Endothelial cell of umbilical vein (primary cell): ENCODE measurements at regions not wholly inside any gene's neighbourhood (a gene's known extent, or its start where the extent isn't known, plus 50 kb on each side); places are given as distances from the start of the nearest gene placed in this dataset.

Experiments used
- BruUV-seq: library from RNA; stranded (reverse); fragments of 400-500 nt; replicated peaks from 2 replicates; lab custom pipeline; 2021; lab: Mats Ljungman, UMichigan
- CTCF ChIA-PET: fragments of 300-600, 350-600 bp; sonication (Branson Sonifier 250); formaldehyde crosslinking; loops from one replicate; lab custom pipeline; 2021; ENCODE audit warnings: antibody characterized with exemption, inconsistent platforms; lab: Charles Lee
- POLR2A ChIA-PET: fragments of 300-600, 350-600 bp; sonication (Branson Sonifier 250); formaldehyde crosslinking; loops from one replicate; lab custom pipeline; 2021; ENCODE audit warnings: antibody characterized with exemption, inconsistent platforms; lab: Charles Lee
- DNase-seq: peaks from one replicate; pipeline ENCODE4 v3.0.0-alpha.2; 2011; ENCODE audit warnings: low read depth, low spot score
- FAIRE-seq: peaks from 2 replicates; lab custom pipeline; 2011; peaks lifted over from hg19 to GRCh38; lab: Jason Lieb, UNC
- H2AFZ ChIP-seq: 2 replicates; pipeline ENCODE4 v1.6.0; 2012; ENCODE audit warnings: low read depth, low read length, control low read depth, inconsistent platforms
- H3K27ac ChIP-seq: 2 replicates; pipeline ENCODE4 v1.5.1; 2011; ENCODE audit warnings: low read depth, mild to moderate bottlenecking, control low read depth, low read length, moderate library complexity; ENCODE audit not compliant: insufficient read depth
- H3K27me3 ChIP-seq, 2 experiments: 2 replicates each; pipeline versions ENCODE4 v1.6.0 to v1.6.1; 2011; ENCODE audit warnings: low read length in 2 of 2, mixed read lengths in 1 of 2; ENCODE audit not compliant: control insufficient read depth in 2 of 2, insufficient read depth in 2 of 2
- H3K36me3 ChIP-seq, 2 experiments: 2 replicates in 1 of 2; 3 replicates in 1 of 2; pipeline ENCODE4 v1.5.1; 2011; ENCODE audit warnings: low read length in 2 of 2, mild to moderate bottlenecking in 1 of 2, moderate library complexity in 1 of 2; ENCODE audit not compliant: control insufficient read depth in 2 of 2, insufficient read depth in 2 of 2; ENCODE audit errors: extremely low read depth in 1 of 2
- H3K4me1 ChIP-seq: 3 replicates; pipeline ENCODE4 v1.5.1; 2011; ENCODE audit warnings: mild to moderate bottlenecking, low read length; ENCODE audit not compliant: control insufficient read depth, insufficient read depth; ENCODE audit errors: extremely low read depth
- H3K4me2 ChIP-seq: 2 replicates; pipeline ENCODE4 v1.6.1; 2011; ENCODE audit warnings: low read length, control low read depth, mixed read lengths; ENCODE audit not compliant: insufficient read depth
- H3K4me3 ChIP-seq, 3 experiments: fragments of 200-600 bp in 1 of 3; sonication (generic), shearing (Covaris generic) in 1 of 3; replicated peaks in 1 of 3; 2 replicates each; pipeline ENCODE4 v1.5.1; 2011 to 2016; ENCODE audit warnings: control low read depth in 3 of 3, low read length in 3 of 3, mild to moderate bottlenecking in 2 of 3, inconsistent platforms in 1 of 3, low read depth in 1 of 3, moderate library complexity in 1 of 3; ENCODE audit not compliant: insufficient read depth in 1 of 3
- H3K79me2 ChIP-seq: 2 replicates; pipeline ENCODE4 v1.6.0; 2012; ENCODE audit warnings: low read length, inconsistent platforms; ENCODE audit not compliant: control insufficient read depth, insufficient read depth
- H3K9ac ChIP-seq: replicated peaks from 2 replicates; pipeline ENCODE3; 2011; ENCODE audit warnings: low read length, control low read depth; ENCODE audit not compliant: insufficient read depth; ENCODE audit errors: extremely low read depth
- H3K9me1 ChIP-seq: replicated peaks from 3 replicates; pipeline ENCODE4 v1.6.0; 2011; ENCODE audit warnings: mild to moderate bottlenecking, low read length; ENCODE audit not compliant: control insufficient read depth, insufficient read depth; ENCODE audit errors: extremely low read depth
- H3K9me3 ChIP-seq: replicated peaks from 2 replicates; pipeline ENCODE4 v1.5.1; 2012; ENCODE audit warnings: low read length, inconsistent platforms; ENCODE audit not compliant: control insufficient read depth, insufficient read depth
- H4K20me1 ChIP-seq: replicated peaks from 2 replicates; pipeline ENCODE3; 2011; ENCODE audit warnings: mild to moderate bottlenecking, low read length; ENCODE audit not compliant: control insufficient read depth, insufficient read depth; ENCODE audit errors: extremely low read depth
- CTCF ChIP-seq, 2 donors: IDR thresholded peaks; 1 replicate in 1 of 2; 2 replicates in 1 of 2; pipeline ENCODE4 v1.5.1; 2011; ENCODE audit warnings: low read length in 2 of 2, mild to moderate bottlenecking in 2 of 2, moderate library complexity in 2 of 2, control low read depth in 1 of 2, inconsistent platforms in 1 of 2, low read depth in 1 of 2; ENCODE audit not compliant: insufficient read depth in 1 of 2; ENCODE audit errors: extremely low read depth in 1 of 2
- EZH2 ChIP-seq: IDR thresholded peaks from 2 replicates; pipeline ENCODE4 v1.6.1; 2012; ENCODE audit warnings: borderline replicate concordance, low read depth, mild to moderate bottlenecking, moderate library complexity, low read length, inconsistent platforms; ENCODE audit not compliant: severe bottlenecking
- FOS ChIP-seq: IDR thresholded peaks from 2 replicates; pipeline ENCODE4 v1.6.1; 2011; ENCODE audit warnings: mild to moderate bottlenecking, low read length, moderate library complexity, borderline replicate concordance; ENCODE audit not compliant: insufficient read depth
- GATA2 ChIP-seq: IDR thresholded peaks from 2 replicates; pipeline ENCODE4 v1.7.0; 2011; ENCODE audit warnings: low read depth, mild to moderate bottlenecking, moderate library complexity, mixed read lengths, low read length; ENCODE audit not compliant: insufficient read length, insufficient read depth
- JUN ChIP-seq: IDR thresholded peaks from 2 replicates; pipeline ENCODE4 v1.6.1; 2011; ENCODE audit warnings: borderline replicate concordance, low read depth; ENCODE audit not compliant: insufficient read length, insufficient read depth
- MAX ChIP-seq: IDR thresholded peaks from 2 replicates; pipeline ENCODE4 v1.6.1; 2011; ENCODE audit not compliant: insufficient read depth, insufficient read length
- MYC ChIP-seq: IDR thresholded peaks from one replicate; pipeline ENCODE4 v1.6.1; 2011; ENCODE audit warnings: mild to moderate bottlenecking, low read depth, low read length
- POLR2A ChIP-seq: IDR thresholded peaks from 2 replicates; pipeline ENCODE4 v1.6.1; 2012; ENCODE audit warnings: low read depth, mild to moderate bottlenecking, control low read depth, low read length
- POLR2AphosphoS5 ChIP-seq: IDR thresholded peaks from 2 replicates; pipeline ENCODE4 v1.6.1; 2012; ENCODE audit warnings: low read depth, mild to moderate bottlenecking, control low read depth, low read length, moderate library complexity; ENCODE audit not compliant: insufficient read depth
- dilution Hi-C: fragments of 300-500 bp; cut with MboI; formaldehyde crosslinking; loops from one replicate; pipeline ENCODE4 v1.15.0; 2019; ENCODE audit warnings: low sequenced_read_pairs; ENCODE audit not compliant: extremely low pct_ligation_motif_present
- intact Hi-C: fragments of 100-400 bp; cut with micrococcal nuclease; formaldehyde crosslinking; loops from one replicate; pipeline ENCODE4 v1.10.0; 2022

GRCh38 chr4:14729282-14730000, 272.8 kb upstream of the CPEB2 start:
- Histone ChIP-seq H3K9me1 (no peaks in the 10 kb centered on the region), H3K4me3 (no peak overlapping the region), H3K4me2 (no peak overlapping the region), H2AFZ (no peak overlapping the region), H3K27me3 (no peaks in the 10 kb centered on the region), H3K27ac (no peak overlapping the region), H3K36me3 (no peaks in the 10 kb centered on the region), H3K9me3 (no peaks in the 10 kb centered on the region), H3K9ac (no peak overlapping the region), H3K79me2 (no peaks in the 10 kb centered on the region), H4K20me1 (no peaks in the 10 kb centered on the region), H3K4me1 (no peaks in the 10 kb centered on the region)
- ChIA-PET CTCF (no interaction called here), POLR2A (interaction anchor here (0.6 kb wide), 1 partner anchor 131 kb away, joined by 4 read pairs; no protein-coding TSS in a partner anchor)
- FAIRE-seq (no peak), DNase-seq (no peak)
- intact Hi-C loops (no loop called here), dilution Hi-C loops (no loop called here)
- TF ChIP-seq JUN (no peak), EZH2 (no peak), MYC (no peak), GATA2 (no peak), POLR2A (no peak), FOS (no peak), POLR2AphosphoS5 (no peak), MAX (no peak), CTCF (IDR thresholded peaks at IDR 0.05; ENCODE audit: extremely low read depth in 1 of 2, insufficient read depth in 1 of 2, low read depth in 1 of 2, low read length in 2 of 2) (no peak)
- no TSS peak for BruUV-seq
